HCT116 (cell line): ENCODE measurements at regions not wholly inside any gene's neighbourhood (a gene's known extent, or its start where the extent isn't known, plus 50 kb on each side); places are given as distances from the start of the nearest gene placed in this dataset.
"Not testable (repeated sequence)": the region's sequence is repeated elsewhere in the genome, so short reads cannot be mapped to it uniquely, and the experiment has no call there.

Experiments
- ATAC-seq: fragments of 200-7000 bp; cut with Tn5 transposase; 2 replicates; pipeline ENCODE4 v1.9.1; 2020; ENCODE audit warnings: mild to moderate bottlenecking, moderate library complexity
- BruUV-seq: library from RNA; stranded (reverse); fragments of 400-500 nt; replicated peaks from 2 replicates; lab custom pipeline; 2021; lab: Mats Ljungman, UMichigan
- CTCF ChIA-PET: fragments of 300-600 bp; sonication (Branson Sonifier 250); formaldehyde crosslinking; loops from one replicate; lab custom pipeline; 2021; ENCODE audit warnings: antibody characterized with exemption; lab: Charles Lee
- POLR2A ChIA-PET: fragments of 300-600, 350-600 bp; sonication (Branson Sonifier 250); formaldehyde crosslinking; loops from one replicate; lab custom pipeline; 2021; ENCODE audit warnings: antibody characterized with exemption; lab: Charles Lee
- RAD21 ChIA-PET, 2 experiments: fragments of 300-600 bp; sonication (Branson Sonifier 250); formaldehyde crosslinking; loops; one replicate each; lab custom pipeline; 2023; ENCODE audit warnings: low total read pairs in 2 of 2; ENCODE audit not compliant: uncharacterized antibody in 2 of 2, unreplicated experiment in 2 of 2, low non-redundant PET in 1 of 2; lab: Charles Lee
- DNase-seq: peaks from one replicate; pipeline ENCODE4 v3.0.0-alpha.2; 2010; ENCODE audit warnings: low read depth, low spot score
- H2AFZ ChIP-seq: fragments of 200-600 bp; shearing (Covaris generic), sonication (generic); 2 replicates; pipeline ENCODE4 v1.6.1; 2017; ENCODE audit warnings: low read depth, mixed run types, mixed read lengths, antibody characterized with exemption, low read length; ENCODE audit not compliant: poor library complexity, severe bottlenecking
- H3K27ac ChIP-seq: 2 replicates; pipeline ENCODE4 v1.5.1; 2012; ENCODE audit warnings: low read depth, low read length
- H3K27me3 ChIP-seq: fragments of 200-600 bp; sonication (generic); 2 replicates; pipeline ENCODE4 v1.6.1; 2016; ENCODE audit warnings: mixed run types, low read length, mixed read lengths; ENCODE audit not compliant: insufficient read depth
- H3K36me3 ChIP-seq, 2 experiments: fragments of 200-500 bp in 1 of 2; fragments of 200-600 bp in 1 of 2; sonication (Bioruptor generic) in 1 of 2; sonication (generic) in 1 of 2; 2 replicates each; pipeline versions ENCODE4 v1.5.1 to v1.6.1; 2014 to 2016; ENCODE audit warnings: low read length in 2 of 2, inconsistent platforms in 1 of 2, mixed read lengths in 1 of 2, mixed run types in 1 of 2; ENCODE audit not compliant: insufficient read depth in 2 of 2, control insufficient read depth in 1 of 2
- H3K4me1 ChIP-seq, 2 experiments: fragments of 200-600 bp in 1 of 2; sonication (generic) in 1 of 2; 2 replicates each; pipeline versions ENCODE4 v1.5.1 to v1.6.1; 2012 to 2017; ENCODE audit warnings: low read length in 2 of 2, inconsistent platforms in 1 of 2, mild to moderate bottlenecking in 1 of 2, mixed read lengths in 1 of 2, mixed run types in 1 of 2, moderate library complexity in 1 of 2; ENCODE audit not compliant: insufficient read depth in 2 of 2, control insufficient read depth in 1 of 2
- H3K4me2 ChIP-seq: fragments of 200-600 bp; sonication (generic); 2 replicates; pipeline ENCODE4 v1.6.1; 2017; ENCODE audit warnings: mixed run types, low read length, mixed read lengths
- H3K4me3 ChIP-seq, 2 experiments: fragments of 200-600 bp in 1 of 2; sonication (generic) in 1 of 2; replicated peaks in 1 of 2; 2 replicates each; pipeline ENCODE4 v1.5.1; 2011 to 2016; ENCODE audit warnings: low read length in 2 of 2, control low read depth in 1 of 2, low read depth in 1 of 2, mild to moderate bottlenecking in 1 of 2, mixed read lengths in 1 of 2, mixed run types in 1 of 2
- H3K79me2 ChIP-seq: fragments of 200-600 bp; sonication (generic); 2 replicates; pipeline ENCODE4 v1.6.1; 2017; ENCODE audit warnings: mild to moderate bottlenecking, mixed run types, low read length, moderate library complexity, mixed read lengths; ENCODE audit not compliant: insufficient read depth
- H3K9ac ChIP-seq: fragments of 200-600 bp; sonication (generic); 2 replicates; pipeline ENCODE4 v1.6.1; 2016; ENCODE audit warnings: low read length, mixed read lengths
- H3K9me2 ChIP-seq: fragments of 200-600 bp; sonication (generic), shearing (Covaris generic); 2 replicates; pipeline ENCODE4 v1.6.1; 2017; ENCODE audit warnings: mixed run types, mild to moderate bottlenecking, moderate library complexity; ENCODE audit not compliant: insufficient read depth
- H3K9me3 ChIP-seq, 2 experiments: fragments of 200-500 bp in 1 of 2; fragments of 200-600 bp in 1 of 2; sonication (Bioruptor generic) in 1 of 2; sonication (generic) in 1 of 2; 2 replicates each; pipeline ENCODE4 v1.6.1; 2014 to 2017; ENCODE audit warnings: low read length in 2 of 2, mixed read lengths in 2 of 2, inconsistent platforms in 1 of 2, low read depth in 1 of 2, mild to moderate bottlenecking in 1 of 2, mixed run types in 1 of 2, moderate library complexity in 1 of 2; ENCODE audit not compliant: control insufficient read depth in 1 of 2, insufficient read depth in 1 of 2
- H4K20me1 ChIP-seq: fragments of 200-600 bp; sonication (generic), shearing (Covaris generic); 2 replicates; pipeline ENCODE4 v1.6.1; 2017; ENCODE audit warnings: mixed run types, mild to moderate bottlenecking, moderate library complexity; ENCODE audit not compliant: insufficient read depth
- RAD21 ChIP-seq: IDR thresholded peaks from 2 replicates; pipeline ENCODE4 v1.6.1; 2012; ENCODE audit warnings: low read depth, mild to moderate bottlenecking
- ZFX ChIP-seq: fragments of 450-650 bp; IDR thresholded peaks from 2 replicates; pipeline ENCODE4 v1.6.1; 2017
- intact Hi-C: fragments of 100-400 bp; cut with micrococcal nuclease; formaldehyde crosslinking; loops from 2 replicates; pipeline ENCODE4 v1.10.0; 2022
- TF ChIP-seq, protein P1 (sequence below): IDR thresholded peaks from 2 replicates; pipeline ENCODE4 v1.6.1; 2011; ENCODE audit warnings: mild to moderate bottlenecking, low read length, moderate library complexity; ENCODE audit not compliant: insufficient replicate concordance; ENCODE audit errors: extremely low read depth

DNA sequence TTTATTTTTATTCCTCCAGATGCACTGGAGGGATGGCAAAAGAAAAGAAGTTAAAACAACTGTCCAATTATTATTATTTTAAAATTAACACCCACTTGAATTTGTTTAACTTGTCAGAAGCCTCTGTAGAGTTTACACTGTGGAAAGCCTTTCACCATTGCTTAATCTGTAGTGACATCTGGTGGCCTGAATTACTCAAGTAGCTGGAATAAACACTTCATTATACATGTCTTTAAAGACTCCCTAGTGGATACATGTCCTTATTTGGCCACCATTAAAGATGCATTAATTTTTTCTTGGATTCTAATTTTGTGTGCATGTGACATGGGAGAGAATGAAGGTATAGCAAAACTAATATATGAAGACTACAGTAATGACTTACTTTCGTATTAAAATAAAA lies 1496.5 kb downstream of the FAM181B start:
- H3K9me3 ChIP-seq: peaks cover 0 to 16% of the 10 kb centered on the region in 2 experiments; a peak in 2 of 4 replicates
- TF ChIP-seq ZFX: no peak
- TF ChIP-seq, protein P1, sequence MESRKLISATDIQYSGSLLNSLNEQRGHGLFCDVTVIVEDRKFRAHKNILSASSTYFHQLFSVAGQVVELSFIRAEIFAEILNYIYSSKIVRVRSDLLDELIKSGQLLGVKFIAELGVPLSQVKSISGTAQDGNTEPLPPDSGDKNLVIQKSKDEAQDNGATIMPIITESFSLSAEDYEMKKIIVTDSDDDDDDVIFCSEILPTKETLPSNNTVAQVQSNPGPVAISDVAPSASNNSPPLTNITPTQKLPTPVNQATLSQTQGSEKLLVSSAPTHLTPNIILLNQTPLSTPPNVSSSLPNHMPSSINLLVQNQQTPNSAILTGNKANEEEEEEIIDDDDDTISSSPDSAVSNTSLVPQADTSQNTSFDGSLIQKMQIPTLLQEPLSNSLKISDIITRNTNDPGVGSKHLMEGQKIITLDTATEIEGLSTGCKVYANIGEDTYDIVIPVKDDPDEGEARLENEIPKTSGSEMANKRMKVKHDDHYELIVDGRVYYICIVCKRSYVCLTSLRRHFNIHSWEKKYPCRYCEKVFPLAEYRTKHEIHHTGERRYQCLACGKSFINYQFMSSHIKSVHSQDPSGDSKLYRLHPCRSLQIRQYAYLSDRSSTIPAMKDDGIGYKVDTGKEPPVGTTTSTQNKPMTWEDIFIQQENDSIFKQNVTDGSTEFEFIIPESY: no peak
- no peak for TF ChIP-seq RAD21
- H3K36me3 ChIP-seq: no peaks in the 10 kb centered on the region
- H3K79me2 ChIP-seq: no peaks in the 10 kb centered on the region
- no TSS peak for BruUV-seq
- no peak overlapping the region for H3K9ac ChIP-seq
- intact Hi-C loops: no loop called here
- H3K9me2 ChIP-seq: no peaks in the 10 kb centered on the region
- CTCF ChIA-PET: no interaction called here
- H4K20me1 ChIP-seq: no peaks in the 10 kb centered on the region
- no peaks in the 10 kb centered on the region for H3K27me3 ChIP-seq
- POLR2A ChIA-PET: no interaction called here
- H3K4me3 ChIP-seq: no peak overlapping the region
- DNase-seq: no peak
- H3K4me1 ChIP-seq: no peaks in the 10 kb centered on the region
- no peak for ATAC-seq
- H2AFZ ChIP-seq: no peak overlapping the region
- H3K4me2 ChIP-seq: no peak overlapping the region
- RAD21 ChIA-PET: no interaction called here
- no peak overlapping the region for H3K27ac ChIP-seq

DNA sequence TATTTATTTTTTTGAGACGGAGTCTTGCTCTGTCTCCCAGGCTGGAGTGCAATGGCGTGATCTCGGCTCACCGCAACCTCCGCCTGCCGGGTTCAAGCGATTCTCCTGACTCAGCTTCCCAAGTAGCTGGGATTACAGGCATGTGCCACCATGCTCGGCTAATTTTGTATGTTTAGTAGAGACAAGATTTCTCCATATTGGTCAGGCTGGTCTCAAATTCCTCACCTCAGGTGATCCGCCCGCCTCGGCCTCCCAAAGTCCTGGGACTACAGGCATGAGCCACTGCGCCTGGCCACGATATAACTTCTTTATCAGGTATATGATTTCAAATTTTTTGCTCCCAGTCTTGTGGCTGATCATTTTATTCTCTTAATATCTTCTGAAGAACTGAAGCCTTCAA lies 1506.3 kb downstream of the FAM181B start:
- DNase-seq, POLR2A ChIA-PET, RAD21 ChIA-PET, H4K20me1 ChIP-seq, H3K9me2 ChIP-seq, ATAC-seq, H3K27ac ChIP-seq, intact Hi-C loops, H3K4me2 ChIP-seq, H3K36me3 ChIP-seq, H2AFZ ChIP-seq, CTCF ChIA-PET, H3K4me1 ChIP-seq, H3K27me3 ChIP-seq, H3K9ac ChIP-seq, H3K79me2 ChIP-seq, BruUV-seq, H3K4me3 ChIP-seq: not testable (repeated sequence)
- peaks cover 7 to 20% of the 10 kb centered on the region in 2 experiments; a peak in 2 of 4 replicates for H3K9me3 ChIP-seq
